Adrenal gland (tissue), 9 donors: ENCODE measurements at regions not wholly inside any gene's neighbourhood (a gene's known extent, or its start where the extent isn't known, plus 50 kb on each side); places are given as distances from the start of the nearest gene placed in this dataset.

Source experiments
- DNase-seq, 7 donors: peaks; one replicate each; pipeline ENCODE4 v3.0.0-alpha.2; 2019 to 2020
- H3K27ac ChIP-seq, 5 donors: fragments of 200-600 bp; sonication (generic) in 4 of 5; 1 replicate in 3 of 5; 2 replicates in 2 of 5; pipeline versions ENCODE4 v1.5.1 to v1.8.0; 2016 to 2020; ENCODE audit warnings: mild to moderate bottlenecking in 1 of 5
- H3K27me3 ChIP-seq: fragments of 200-600 bp; 2 replicates; pipeline ENCODE4 v1.8.0; 2021
- H3K36me3 ChIP-seq, 2 donors: fragments of 200-600 bp; replicated peaks in 1 of 2; 1 replicate in 1 of 2; 2 replicates in 1 of 2; pipeline versions ENCODE4 v1.5.1 to v1.8.0; 2018 to 2022
- H3K4me1 ChIP-seq, 2 donors: fragments of 200-600 bp; replicated peaks in 1 of 2; 1 replicate in 1 of 2; 2 replicates in 1 of 2; pipeline versions ENCODE4 v1.5.1 to v1.8.0; 2018 to 2021
- H3K4me3 ChIP-seq, 4 donors: fragments of 200-600 bp; sonication (generic) in 3 of 4; one replicate each; pipeline ENCODE4 v1.5.1; 2016 to 2018
- H3K9me3 ChIP-seq, 3 donors: fragments of 200-600 bp; sonication (generic) in 1 of 3; replicated peaks in 1 of 3; 1 replicate in 2 of 3; 2 replicates in 1 of 3; pipeline versions ENCODE4 v1.5.1 to v1.8.0; 2016 to 2021
- CTCF ChIP-seq, 6 experiments: fragments of 450-650 bp in 4 of 6; fragments of 200-600 bp in 2 of 6; sonication (generic) in 1 of 6; IDR thresholded peaks; 1 replicate in 5 of 6; 2 replicates in 1 of 6; pipeline versions ENCODE4 v1.5.1 to v1.8.0; 2016 to 2021; ENCODE audit warnings: antibody characterized with exemption in 6 of 6, mild to moderate bottlenecking in 2 of 6, moderate library complexity in 1 of 6
- POLR2A ChIP-seq, 2 donors: fragments of 450-650 bp; IDR thresholded peaks; one replicate each; pipeline ENCODE4 v1.6.1; 2017; ENCODE audit warnings: antibody characterized with exemption in 2 of 2, mild to moderate bottlenecking in 2 of 2, moderate library complexity in 1 of 2
- WGBS, 4 donors: extraction: QIAGEN DNeasy Blood & Tissue Kit in 2 of 4; methylation state at CpG; one replicate each; pipeline versions ENCODE4 v1.1.5 to v1.1.7; 2013 to 2017; 5-methylcytosine and 5-hydroxymethylcytosine counted together
- intact Hi-C, 2 donors: fragments of 100-400 bp; cut with DNase I; formaldehyde crosslinking; loops; one replicate each; pipeline versions ENCODE4 v1.14.1 to v1.15.0; 2022 to 2023
- donor health status: healthy with polysubstance abuse.
- donor health status: Bipolar disorder and iron deficiency.
- donor health status: DM: yes; HTN: yes; CAD: no.
- donor health status: DM: no; HTN: no; CAD: no.
- donor health status: DM: no; HTN: no; CAD: no.

GRCh38 chr2:18722101-18722500, 132.7 kb upstream of the NT5C1B start:
- Histone ChIP-seq H3K9me3 (no peaks in the 10 kb centered on the region), H3K4me1 (no peaks in the 10 kb centered on the region), H3K36me3 (no peaks in the 10 kb centered on the region), H3K27ac (no peak overlapping the region), H3K4me3 (no peak overlapping the region), H3K27me3 (no peaks in the 10 kb centered on the region)
- 72 to 91% (median 78%) methylated on average over 2 of the region's 2 CpGs for WGBS, 4 donors
- TF ChIP-seq CTCF (IDR thresholded peaks at IDR 0.05) (no peak), POLR2A (IDR thresholded peaks at IDR 0.05) (no peak)
- intact Hi-C loops: no loop called here
- DNase-seq: no peak

GRCh38 chr2:18721038-18721922, 131.9 kb upstream of the NT5C1B start:
- no peaks in the 10 kb centered on the region for H3K36me3 ChIP-seq
- no peaks in the 10 kb centered on the region for H3K9me3 ChIP-seq
- H3K27ac ChIP-seq: no peak overlapping the region
- no peak overlapping the region for H3K4me3 ChIP-seq
- WGBS, 4 donors: 75 to 81% (median 76%) methylated on average over 10 of the region's 10 CpGs
- no peak for DNase-seq
- intact Hi-C loops: no loop called here
- H3K4me1 ChIP-seq: no peaks in the 10 kb centered on the region
- no peak for TF ChIP-seq CTCF (IDR thresholded peaks at IDR 0.05)
- H3K27me3 ChIP-seq: no peaks in the 10 kb centered on the region

GRCh38 chr2:18719978-18720775, 130.8 kb upstream of the NT5C1B start:
- Histone ChIP-seq H3K27ac (no peak overlapping the region), H3K4me1 (no peaks in the 10 kb centered on the region), H3K9me3 (no peaks in the 10 kb centered on the region), H3K27me3 (no peaks in the 10 kb centered on the region), H3K36me3 (no peaks in the 10 kb centered on the region), H3K4me3 (no peak overlapping the region)
- 83 to 88% (median 86%) methylated on average over 4 of the region's 4 CpGs for WGBS, 4 donors
- TF ChIP-seq CTCF (IDR thresholded peaks at IDR 0.05) (no peak), POLR2A (IDR thresholded peaks at IDR 0.05) (no peak)
- no peak for DNase-seq
- intact Hi-C loops: no loop called here

GRCh38 chr2:18708203-18708715, 118.9 kb upstream of the NT5C1B start:
- H3K4me1 ChIP-seq: no peaks in the 10 kb centered on the region
- no peak for DNase-seq
- H3K27ac ChIP-seq: no peak overlapping the region
- intact Hi-C loops: no loop called here
- WGBS, 4 donors: 0 to 42% (median 13%) methylated on average over 1 of the region's 1 CpG
- TF ChIP-seq POLR2A (IDR thresholded peaks at IDR 0.05) (no peak), CTCF (IDR thresholded peaks at IDR 0.05) (no peak)
- H3K36me3 ChIP-seq: no peaks in the 10 kb centered on the region
- H3K9me3 ChIP-seq: peaks cover 0 to 8% (median 4%) of the 10 kb centered on the region in 3 donors
- H3K27me3 ChIP-seq: no peaks in the 10 kb centered on the region
- no peak overlapping the region for H3K4me3 ChIP-seq
